ENCODE measurements at regions not wholly inside any gene's neighbourhood (a gene's known extent, or its start where the extent isn't known, plus 50 kb on each side); places are given as distances from the start of the nearest gene placed in this dataset.
A peak's percentile ranks its signal among the peaks of the same experiment; 100 is the strongest.

- Histone ChIP-seq H3K4me3 (ENCODE audit: low read depth in 2 of 2, low read length in 1 of 2) (no peak overlapping the region), H3K27me3 (ENCODE audit: insufficient read depth) (no peaks in the 10 kb centered on the region), H3K36me3 (replicated peaks in 1 of 2; ENCODE audit: control insufficient read depth in 1 of 2, insufficient read depth in 2 of 2, low read length in 1 of 2) (no peaks in the 10 kb centered on the region), H3K9ac (no peak overlapping the region), H3K9me3 (no peaks in the 10 kb centered on the region), H3K79me2 (ENCODE audit: insufficient read depth) (no peaks in the 10 kb centered on the region), H2AFZ (ENCODE audit: low read depth) (no peak overlapping the region), H3K4me2 (no peak overlapping the region), H3K27ac (ENCODE audit: low read depth in 2 of 2, low read length in 1 of 2) (no peak overlapping the region), H3F3A (replicated peaks; ENCODE audit: insufficient read depth) (no peaks in the 10 kb centered on the region), H3K9me2 (no peaks in the 10 kb centered on the region), H3K4me1 (ENCODE audit: control insufficient read depth in 1 of 2, insufficient read depth in 2 of 2, low read depth in 1 of 2, low read length in 1 of 2) (no peaks in the 10 kb centered on the region), H4K20me1 (ENCODE audit: insufficient read depth) (no peaks in the 10 kb centered on the region)
- ChIA-PET POLR2A (no interaction called here), CTCF (interaction anchor here (1.3 to 1.4 kb wide), 2 partner anchors 26 to 1128 kb away, joined by 3 read pairs; no protein-coding TSS in a partner anchor)
- no peak for DNase-seq
- TF ChIP-seq RFX5 (IDR thresholded peaks at IDR 0.05; ENCODE audit: low read length) = no peak
- WGBS (ENCODE audit: low lambda C conversion rate) = 24% methylated on average over 4 of the region's 4 CpGs
Observed at GRCh38 chr3:73874161-73874560, 249.4 kb upstream of the PDZRN3 start.

- H3K36me3 ChIP-seq (replicated peaks in 1 of 2; ENCODE audit: control insufficient read depth in 1 of 2, insufficient read depth in 2 of 2, low read length in 1 of 2) = no peaks in the 10 kb centered on the region
- H3F3A ChIP-seq (replicated peaks; ENCODE audit: insufficient read depth) = no peaks in the 10 kb centered on the region
- H2AFZ ChIP-seq (ENCODE audit: low read depth) = no peak overlapping the region
- no peak overlapping the region for H3K9ac ChIP-seq
- 32% methylated on average over 3 of the region's 3 CpGs for WGBS (ENCODE audit: low lambda C conversion rate)
- H3K9me3 ChIP-seq = no peaks in the 10 kb centered on the region
- no peaks in the 10 kb centered on the region for H3K27me3 ChIP-seq (ENCODE audit: insufficient read depth)
- no peaks in the 10 kb centered on the region for H3K9me2 ChIP-seq
- no peaks in the 10 kb centered on the region for H3K4me1 ChIP-seq (ENCODE audit: control insufficient read depth in 1 of 2, insufficient read depth in 2 of 2, low read depth in 1 of 2, low read length in 1 of 2)
- peak; percentile 48 for DNase-seq
- no peak overlapping the region for H3K27ac ChIP-seq (ENCODE audit: low read depth in 2 of 2, low read length in 1 of 2)
- H4K20me1 ChIP-seq (ENCODE audit: insufficient read depth) = no peaks in the 10 kb centered on the region
- H3K79me2 ChIP-seq (ENCODE audit: insufficient read depth) = no peaks in the 10 kb centered on the region
- POLR2A ChIA-PET = no interaction called here
- TF ChIP-seq SMC3 (IDR thresholded peaks at IDR 0.05; ENCODE audit: low read depth, low read length) (peak; percentile 68), PBX3 (IDR thresholded peaks at IDR 0.05) (no peak), RAD21 (IDR thresholded peaks at IDR 0.05; ENCODE audit: low read length) (peak; percentile 87), GABPA (IDR thresholded peaks at IDR 0.05; ENCODE audit: low read depth) (no peak), ELF1 (IDR thresholded peaks at IDR 0.05) (no peak), GATA2 (CRISPR knock-in tag; IDR thresholded peaks at IDR 0.05) (no peak), RFX5 (IDR thresholded peaks at IDR 0.05; ENCODE audit: low read length) (no peak), TEAD4 (IDR thresholded peaks at IDR 0.05; ENCODE audit: borderline replicate concordance, insufficient read depth) (no peak), ZBTB33 (IDR thresholded peaks at IDR 0.05; ENCODE audit: borderline replicate concordance, low read depth) (no peak), CTCF (IDR thresholded peaks at IDR 0.05) (peak; percentile 78)
- CTCF ChIA-PET = interaction anchor here (0.6 to 1.1 kb wide), 8 partner anchors 12 to 1323 kb away, joined by 3 to 7 read pairs (median 4); no protein-coding TSS in a partner anchor
- no peak overlapping the region; a peak in 1 of 4 replicates for H3K4me3 ChIP-seq (ENCODE audit: low read depth in 2 of 2, low read length in 1 of 2)
- H3K4me2 ChIP-seq = no peak overlapping the region
Observed at GRCh38 chr3:73868688-73869315, 244.1 kb upstream of the PDZRN3 start.
